ENCODE measurements at regions not wholly inside any gene's neighbourhood (a gene's known extent, or its start where the extent isn't known, plus 50 kb on each side); places are given as distances from the start of the nearest gene placed in this dataset. TPM values are rescaled to one million over a fixed set of nuclear protein-coding genes. Genes with fewer than 3 reads are reported as not detected.

GRCh38 chr7:116447436-116447835, 52.1 kb upstream of the CAV2 start:
- Histone ChIP-seq H3K79me1 (ENCODE audit: low read length) (no peaks in the 10 kb centered on the region), H4K8ac (ENCODE audit: low read depth, low read length) (no peak overlapping the region), H3K79me2 (ENCODE audit: control insufficient read depth, insufficient read depth, low read length) (no peaks in the 10 kb centered on the region), H4K5ac (ENCODE audit: low read length) (no peak overlapping the region), H3K4ac (ENCODE audit: low read depth, low read length) (no peak overlapping the region), H3K27ac (ENCODE audit: low read depth, low read length) (no peak overlapping the region), H3K4me3 (ENCODE audit: low read length) (no peak overlapping the region), H3K4me1 (ENCODE audit: control insufficient read depth, low read depth, low read length) (no peaks in the 10 kb centered on the region), H3K27me3 (ENCODE audit: insufficient read depth, low read length, poor library complexity) (no peaks in the 10 kb centered on the region), H3K36me3 (ENCODE audit: control insufficient read depth, insufficient read depth, low read length) (no peaks in the 10 kb centered on the region), H2BK15ac (replicated peaks; ENCODE audit: low read depth) (no peak overlapping the region), H2AK5ac (ENCODE audit: low read length) (no peak overlapping the region), H2BK5ac (ENCODE audit: low read length) (no peak overlapping the region), H3K4me2 (ENCODE audit: low read length) (no peak overlapping the region), H2BK120ac (ENCODE audit: low read depth, low read length) (no peak overlapping the region), H3K9ac (ENCODE audit: low read length) (no peak overlapping the region), H3K23ac (ENCODE audit: low read length) (no peak overlapping the region), H3K56ac (ENCODE audit: low read length) (no peak overlapping the region), H3K18ac (ENCODE audit: low read length) (no peak overlapping the region)
- DNase-seq, result no peak
- 100% methylated on average over 1 of the region's 2 CpGs for WGBS (ENCODE audit: extremely low coverage, insufficient coverage, low lambda C conversion rate)

- no peak overlapping the region for H3K18ac ChIP-seq (ENCODE audit: low read length)
- no peak overlapping the region for H3K27ac ChIP-seq (ENCODE audit: low read depth, low read length)
These were observed 51.3 kb upstream of the CAV2 start for GRCh38 chr7:116447966-116448839.

GRCh38 chr7:116449441-116449840, 50.1 kb upstream of the CAV2 start:
- no peak overlapping the region for H3K18ac ChIP-seq (ENCODE audit: low read length)
- no peak overlapping the region for H2BK120ac ChIP-seq (ENCODE audit: low read depth, low read length)
- H3K27ac ChIP-seq (ENCODE audit: low read depth, low read length), result no peak overlapping the region
- no peak overlapping the region for H3K4me2 ChIP-seq (ENCODE audit: low read length)
- H3K36me3 ChIP-seq (ENCODE audit: control insufficient read depth, insufficient read depth, low read length), result no peaks in the 10 kb centered on the region
- no peak overlapping the region for H3K23ac ChIP-seq (ENCODE audit: low read length)
- H3K4me1 ChIP-seq (ENCODE audit: control insufficient read depth, low read depth, low read length), result no peaks in the 10 kb centered on the region
- H3K4me3 ChIP-seq (ENCODE audit: low read length), result no peak overlapping the region
- no peak overlapping the region for H3K56ac ChIP-seq (ENCODE audit: low read length)
- H3K9ac ChIP-seq (ENCODE audit: low read length), result no peak overlapping the region
- no peak overlapping the region for H2AK5ac ChIP-seq (ENCODE audit: low read length)
- 100% methylated on average over 2 of the region's 4 CpGs for WGBS (ENCODE audit: extremely low coverage, insufficient coverage, low lambda C conversion rate)
- H4K5ac ChIP-seq (ENCODE audit: low read length), result no peak overlapping the region
- no peak for DNase-seq
- H4K8ac ChIP-seq (ENCODE audit: low read depth, low read length), result no peak overlapping the region
- no peak overlapping the region for H2BK15ac ChIP-seq (replicated peaks; ENCODE audit: low read depth)
- no peak overlapping the region for H3K4ac ChIP-seq (ENCODE audit: low read depth, low read length)
- no peaks in the 10 kb centered on the region for H3K27me3 ChIP-seq (ENCODE audit: insufficient read depth, low read length, poor library complexity)
- no peaks in the 10 kb centered on the region for H3K79me1 ChIP-seq (ENCODE audit: low read length)
- H2BK5ac ChIP-seq (ENCODE audit: low read length), result no peak overlapping the region
- H3K79me2 ChIP-seq (ENCODE audit: control insufficient read depth, insufficient read depth, low read length), result no peaks in the 10 kb centered on the region

More at GRCh38 chr7:116447966-116448839, 51.3 kb upstream of the CAV2 start:
- no peaks in the 10 kb centered on the region for H3K27me3 ChIP-seq (ENCODE audit: insufficient read depth, low read length, poor library complexity)
- WGBS (ENCODE audit: extremely low coverage, insufficient coverage, low lambda C conversion rate), result no CpG with 5 or more reads among the region's 3 CpGs
- H2BK5ac ChIP-seq (ENCODE audit: low read length), result no peak overlapping the region
- no peak overlapping the region for H3K9ac ChIP-seq (ENCODE audit: low read length)
- H3K4me1 ChIP-seq (ENCODE audit: control insufficient read depth, low read depth, low read length), result no peaks in the 10 kb centered on the region
- no peaks in the 10 kb centered on the region for H3K79me2 ChIP-seq (ENCODE audit: control insufficient read depth, insufficient read depth, low read length)
- no peak overlapping the region for H3K4me3 ChIP-seq (ENCODE audit: low read length)
- H3K4ac ChIP-seq (ENCODE audit: low read depth, low read length), result no peak overlapping the region
- H2BK120ac ChIP-seq (ENCODE audit: low read depth, low read length), result no peak overlapping the region
- no peak overlapping the region for H3K56ac ChIP-seq (ENCODE audit: low read length)
- no peak overlapping the region for H3K4me2 ChIP-seq (ENCODE audit: low read length)
- no peak overlapping the region for H4K8ac ChIP-seq (ENCODE audit: low read depth, low read length)
- no peaks in the 10 kb centered on the region for H3K36me3 ChIP-seq (ENCODE audit: control insufficient read depth, insufficient read depth, low read length)
- no peak overlapping the region for H3K23ac ChIP-seq (ENCODE audit: low read length)
- H3K79me1 ChIP-seq (ENCODE audit: low read length), result no peaks in the 10 kb centered on the region
- no peak for DNase-seq
- no peak overlapping the region for H2AK5ac ChIP-seq (ENCODE audit: low read length)
- no peak overlapping the region for H2BK15ac ChIP-seq (replicated peaks; ENCODE audit: low read depth)
- H4K5ac ChIP-seq (ENCODE audit: low read length), result no peak overlapping the region

Small RNA genes lying in the stretch of these regions (small RNA-seq; reads per million reads assigned to genes)
- gene RF00017 (ENCODE audit: insufficient read depth), result not detected

Data from mesendoderm (in vitro differentiated cells).